GM12864 (cell line): ENCODE measurements at regions not wholly inside any gene's neighbourhood (a gene's known extent, or its start where the extent isn't known, plus 50 kb on each side); places are given as distances from the start of the nearest gene placed in this dataset.

Source experiments
- DNase-seq: peaks from one replicate; pipeline ENCODE4 v3.0.0-alpha.2; 2011; ENCODE audit warnings: low read depth
- H3K4me3 ChIP-seq: 2 replicates; pipeline ENCODE4 v1.5.1; 2011; ENCODE audit warnings: mild to moderate bottlenecking, low read depth, low read length, control low read depth
- CTCF ChIP-seq: IDR thresholded peaks from 2 replicates; pipeline ENCODE4 v1.5.1; 2011; ENCODE audit warnings: low read depth, mild to moderate bottlenecking, moderate library complexity, low read length, control low read depth, inconsistent platforms; ENCODE audit errors: missing control alignments

- TF ChIP-seq CTCF = no peak
- no peak overlapping the region for H3K4me3 ChIP-seq
- DNase-seq = no peak
Observed at GRCh38 chr20:10856237-10857015, 182.6 kb upstream of the JAG1 start.

GRCh38 chr20:10857352-10858070 lies 183.7 kb upstream of the JAG1 start:
- DNase-seq = no peak
- no peak for TF ChIP-seq CTCF
- no peak overlapping the region for H3K4me3 ChIP-seq

GRCh38 chr20:10861090-10861489 lies 187.3 kb upstream of the JAG1 start:
- TF ChIP-seq CTCF = no peak
- no peak for DNase-seq
- H3K4me3 ChIP-seq = no peak overlapping the region

- DNase-seq = no peak
- H3K4me3 ChIP-seq = no peak overlapping the region
- no peak for TF ChIP-seq CTCF
Observed at GRCh38 chr20:10861619-10862018, 187.8 kb upstream of the JAG1 start.

GRCh38 chr20:10863337-10864060 lies 189.7 kb upstream of the JAG1 start:
- DNase-seq = no peak
- TF ChIP-seq CTCF = no peak
- no peak overlapping the region for H3K4me3 ChIP-seq

GRCh38 chr20:10864076-10864672 lies 190.4 kb upstream of the JAG1 start:
- TF ChIP-seq CTCF = no peak
- no peak for DNase-seq
- no peak overlapping the region for H3K4me3 ChIP-seq
